RCC 7860 (cell line): ENCODE measurements at regions not wholly inside any gene's neighbourhood (a gene's known extent, or its start where the extent isn't known, plus 50 kb on each side); places are given as distances from the start of the nearest gene placed in this dataset.

Source experiments
- DNase-seq: peaks from one replicate; pipeline ENCODE4 v3.0.0-alpha.2; 2015; ENCODE audit warnings: low spot score
- FAIRE-seq: peaks from 2 replicates; lab custom pipeline; 2012; peaks lifted over from hg19 to GRCh38; lab: Jason Lieb, UNC

DNA sequence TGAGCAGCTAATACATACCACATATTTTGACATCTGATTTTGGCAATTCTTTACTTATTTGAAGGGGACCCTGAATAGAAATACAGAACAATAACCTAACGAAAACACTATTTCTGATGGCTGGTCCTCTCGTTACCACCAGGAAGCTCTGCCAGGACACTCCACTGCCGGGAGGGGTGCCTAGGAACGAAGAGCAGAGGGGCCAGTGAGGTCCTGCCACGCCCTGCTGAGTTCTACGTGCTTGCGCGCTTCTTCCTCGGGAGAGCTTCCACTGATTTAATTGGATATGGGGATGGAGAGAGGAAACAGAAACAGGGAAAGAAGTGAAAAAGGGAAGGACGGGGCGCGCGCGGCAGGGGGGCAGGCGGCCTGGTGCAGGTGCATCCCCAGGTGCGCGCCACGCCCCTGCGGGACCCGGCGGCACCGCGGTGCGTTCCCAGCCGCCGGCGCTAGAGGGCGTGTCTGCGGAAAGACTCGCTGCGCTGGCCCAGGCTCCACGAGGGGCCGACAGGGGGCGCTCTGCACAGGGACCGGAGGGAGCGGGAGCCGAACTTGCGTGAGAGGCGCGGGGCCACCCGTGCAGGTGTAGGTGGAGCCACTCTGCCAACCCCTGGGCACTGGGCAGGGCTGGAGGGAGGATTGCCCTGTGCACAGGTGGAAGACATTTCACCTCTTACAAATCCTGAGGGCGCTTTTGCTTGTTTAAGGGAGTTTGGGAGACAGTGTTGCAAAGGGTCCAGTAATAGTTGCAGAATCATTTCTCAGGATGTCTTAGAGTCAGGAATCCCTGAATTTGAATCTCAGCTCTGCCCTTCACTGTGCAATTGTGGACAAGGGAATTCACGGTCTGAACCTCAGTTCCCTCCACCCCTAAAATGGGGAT lies 986.3 kb upstream of the TMEM132C start:
- DNase-seq (no peak), FAIRE-seq (no peak)

DNA sequence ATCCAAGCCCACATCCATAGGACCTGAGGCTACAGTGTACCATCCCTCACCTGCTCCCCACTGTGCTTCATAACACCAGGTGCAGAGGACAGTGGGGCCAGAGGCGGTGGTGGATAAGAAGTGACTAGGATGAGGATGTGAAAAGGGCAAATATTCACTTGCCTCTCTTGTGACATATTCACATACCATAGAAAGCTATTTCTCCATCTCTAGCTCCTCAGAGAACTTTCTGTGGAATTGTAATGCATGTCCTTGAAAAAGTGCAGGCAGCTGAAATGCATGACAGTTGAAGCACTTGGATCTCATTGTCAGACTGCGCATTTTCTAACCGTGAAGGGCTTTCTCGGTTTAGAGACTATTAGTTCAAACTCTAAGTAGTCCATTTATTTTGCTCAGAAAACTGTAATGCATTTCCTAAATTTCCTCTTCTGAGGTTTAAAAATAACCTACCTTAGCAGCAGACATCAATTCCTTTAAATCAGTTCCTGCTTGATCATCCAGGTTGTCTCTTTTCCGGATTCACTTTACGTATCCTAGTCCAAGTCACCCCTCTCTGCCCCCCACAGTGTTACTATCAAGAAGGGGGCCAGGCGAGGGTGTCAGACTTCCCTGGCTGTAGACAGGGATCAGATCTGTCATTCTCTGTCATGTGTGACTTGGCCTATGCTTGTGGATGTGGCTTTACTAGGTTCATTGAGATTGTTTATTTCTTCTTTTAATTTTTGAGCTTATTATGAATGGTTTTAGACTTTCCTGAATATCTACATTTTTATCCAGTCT lies 984.0 kb upstream of the TMEM132C start:
- no peak for FAIRE-seq
- DNase-seq: no peak

DNA sequence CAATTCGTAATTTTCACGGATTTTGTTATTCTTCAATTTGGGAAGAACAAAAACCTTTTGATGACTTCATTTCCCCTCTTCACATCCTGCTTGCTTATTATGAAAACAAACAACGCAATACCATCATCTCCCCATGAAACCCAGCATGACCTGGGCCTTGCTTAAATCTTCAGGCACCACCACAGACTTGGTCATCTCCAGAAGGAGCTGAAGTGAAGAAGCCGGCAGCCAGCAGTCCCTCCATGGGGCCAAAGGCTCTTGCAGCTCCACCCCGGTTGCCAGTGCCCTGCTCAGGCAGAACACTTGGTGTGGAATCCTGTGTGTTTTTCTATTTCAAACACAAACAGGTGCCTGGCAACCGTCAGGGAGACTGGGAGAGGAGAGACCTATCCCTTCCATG lies 982.9 kb upstream of the TMEM132C start:
- no peak for FAIRE-seq
- DNase-seq: no peak

DNA sequence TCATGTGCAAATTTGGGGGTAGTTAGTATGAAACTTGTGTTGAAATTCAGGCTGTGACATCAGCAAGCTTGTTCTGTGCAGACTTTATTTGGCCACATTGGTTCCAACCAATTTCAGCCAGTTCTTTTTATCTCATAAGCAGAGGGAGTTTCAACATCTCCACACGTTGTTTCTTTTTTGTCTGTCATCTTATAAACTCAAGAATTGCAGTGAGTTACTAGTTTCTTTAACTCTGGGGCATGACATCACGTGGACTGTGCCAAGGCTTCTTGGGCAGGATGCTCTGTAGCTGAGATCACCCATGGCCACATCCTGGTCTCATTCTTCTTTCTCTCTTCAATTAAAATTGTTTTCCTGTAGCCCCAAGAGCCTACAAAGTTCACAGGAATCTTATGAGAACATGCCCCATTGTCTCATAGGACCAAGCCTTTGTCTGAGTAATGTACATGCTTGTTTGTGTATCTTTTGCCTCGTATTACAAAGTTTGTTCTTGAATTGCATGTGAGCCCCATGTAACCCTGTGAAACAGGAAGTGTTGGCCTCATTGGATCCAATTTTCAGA lies 982.0 kb upstream of the TMEM132C start:
- no peak for FAIRE-seq
- peak; percentile 78 for DNase-seq

DNA sequence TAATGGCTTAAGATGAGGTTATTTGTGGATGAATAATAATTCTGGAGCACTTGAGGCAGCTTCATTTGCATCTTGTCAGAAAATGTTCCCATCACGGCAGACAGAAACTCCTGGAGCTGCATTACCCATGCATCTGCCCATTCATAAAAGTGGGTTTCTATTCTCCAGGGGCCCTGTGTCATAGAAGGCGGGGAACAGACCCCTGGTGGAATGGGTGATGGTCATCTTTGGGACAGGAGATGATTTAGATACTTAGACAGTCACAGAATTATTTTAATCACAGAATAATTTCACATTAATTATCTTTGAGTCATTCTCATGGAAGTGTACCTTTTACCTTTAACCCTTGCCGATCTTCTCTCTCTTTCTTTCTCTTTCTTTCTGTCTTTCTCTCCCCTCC lies 980.7 kb upstream of the TMEM132C start:
- FAIRE-seq: no peak

DNA sequence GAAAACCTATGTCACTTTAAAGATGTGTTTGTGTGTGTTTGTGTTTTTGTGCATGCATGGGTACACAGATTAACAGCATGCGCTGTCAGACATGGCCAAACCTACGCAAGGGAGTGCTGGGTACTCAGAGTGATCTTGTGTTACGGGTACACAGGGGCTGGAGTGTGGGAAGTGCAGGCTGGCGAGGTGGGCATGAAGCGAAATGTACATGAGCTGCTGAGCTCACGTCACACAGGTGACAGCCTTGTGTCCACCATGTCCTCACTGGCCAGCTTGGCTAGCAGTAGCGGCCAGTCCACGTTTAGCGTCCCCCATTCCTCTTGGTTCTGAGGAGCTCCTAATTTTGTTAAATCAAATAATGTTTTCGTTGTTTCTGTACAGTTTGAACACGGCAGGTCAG lies 979.7 kb upstream of the TMEM132C start:
- FAIRE-seq: no peak
- DNase-seq: no peak

More for the DNA sequence above, 980.7 kb upstream of the TMEM132C start:
- DNase-seq: no peak

DNA sequence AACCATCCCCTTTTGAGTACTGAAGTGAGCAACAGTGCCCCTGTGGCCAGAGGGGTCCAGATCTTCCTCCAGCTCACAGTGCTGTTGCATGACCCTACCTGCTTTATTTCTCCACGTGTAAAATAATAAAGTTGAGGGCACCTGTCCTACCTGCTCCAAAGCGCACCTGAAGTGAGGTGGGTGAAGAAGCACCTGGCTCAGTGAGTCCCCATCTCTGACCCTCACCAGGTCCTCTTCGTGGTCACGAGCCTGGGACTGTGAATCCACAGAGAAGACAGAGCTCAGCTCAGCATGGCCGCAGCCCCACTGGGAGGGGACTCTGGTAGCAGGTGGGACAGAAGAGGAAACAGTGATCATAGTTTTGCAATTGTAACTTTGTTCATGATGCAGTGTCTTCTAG lies 976.7 kb upstream of the TMEM132C start:
- DNase-seq (no peak), FAIRE-seq (no peak)

DNA sequence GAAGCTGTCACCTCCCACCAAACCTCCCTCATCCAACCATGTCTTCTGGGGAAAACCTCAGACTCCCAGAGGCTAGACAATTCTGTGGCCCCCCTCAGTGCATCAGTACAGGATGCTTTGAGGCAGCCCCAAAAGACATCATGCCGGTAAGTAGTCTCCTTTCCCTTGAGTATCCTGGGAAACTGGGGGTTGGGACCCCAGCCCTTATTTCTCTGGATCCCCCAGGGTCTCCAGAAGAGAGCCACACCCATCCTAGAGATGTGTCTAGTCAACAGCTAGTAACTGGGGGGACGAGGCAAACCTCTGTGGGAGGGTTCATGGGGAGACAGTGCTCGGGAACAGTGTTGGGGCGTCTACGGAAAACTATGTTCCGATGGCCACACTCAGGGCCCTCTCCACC lies 974.2 kb upstream of the TMEM132C start:
- FAIRE-seq (no peak), DNase-seq (no peak)

DNA sequence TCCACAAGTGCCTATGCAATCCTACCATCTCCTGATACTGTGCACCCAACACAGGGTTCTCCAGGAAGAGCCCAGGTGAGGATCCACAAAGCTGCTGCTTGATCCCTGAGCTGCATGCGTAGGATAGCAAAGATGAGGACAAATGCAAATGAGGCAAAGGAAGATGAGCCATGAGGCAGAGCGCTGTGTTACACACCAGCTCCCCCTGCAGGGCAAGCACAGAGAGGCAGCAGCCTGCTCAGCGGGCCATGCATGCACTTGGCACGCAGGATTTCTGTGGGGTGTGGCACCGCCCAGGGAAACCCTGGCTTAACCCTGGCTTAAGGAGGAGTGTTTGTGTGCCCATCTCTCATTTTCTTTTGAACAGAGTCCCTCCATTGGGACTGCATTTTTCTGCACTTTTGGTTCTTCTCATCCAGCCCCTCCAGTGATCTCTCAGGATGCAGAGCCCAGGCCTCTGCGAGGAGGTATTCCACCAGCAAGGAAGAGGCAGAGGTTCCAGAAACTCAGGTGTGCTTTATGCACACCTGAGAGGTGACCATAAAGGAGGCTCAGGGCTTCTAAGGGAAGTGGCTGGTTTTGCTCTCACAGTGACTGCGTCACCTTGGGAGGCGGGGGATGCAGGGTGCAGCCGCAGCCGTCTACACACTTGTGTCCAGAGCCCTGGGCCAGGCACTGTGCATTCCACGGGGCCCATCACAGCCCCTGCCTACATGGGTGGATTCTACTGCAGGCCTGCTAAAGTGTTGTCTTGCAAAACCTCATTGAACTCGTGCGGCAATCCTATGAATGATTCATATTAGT lies 973.3 kb upstream of the TMEM132C start:
- FAIRE-seq (no peak), DNase-seq (peak; percentile 44)

DNA sequence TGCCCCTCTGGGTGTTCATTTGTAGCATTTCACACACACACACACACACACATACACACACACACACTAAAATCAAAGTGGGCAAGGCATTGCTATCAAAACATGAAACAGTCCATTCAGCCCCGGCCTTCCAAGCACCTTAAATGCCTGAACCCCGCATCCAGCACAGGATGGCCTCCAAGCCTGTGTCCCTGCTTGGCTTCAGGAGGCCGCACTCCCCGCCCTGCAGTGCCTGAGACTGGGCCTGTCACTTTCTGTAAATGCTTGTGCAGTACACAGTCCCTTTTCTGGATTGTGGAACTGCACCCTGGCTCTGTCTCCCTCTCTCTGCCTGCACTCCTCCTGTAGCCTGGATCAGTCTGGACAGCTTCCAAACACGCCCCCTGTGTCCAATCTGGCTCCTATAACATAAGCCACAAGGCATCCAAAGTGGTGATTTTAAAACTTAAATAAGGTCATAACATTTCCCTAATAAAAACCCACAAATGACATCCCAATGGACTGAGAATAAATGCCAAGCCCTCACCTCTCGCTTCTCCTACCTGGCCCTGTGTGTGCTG lies 972.2 kb upstream of the TMEM132C start:
- FAIRE-seq: no peak

DNA sequence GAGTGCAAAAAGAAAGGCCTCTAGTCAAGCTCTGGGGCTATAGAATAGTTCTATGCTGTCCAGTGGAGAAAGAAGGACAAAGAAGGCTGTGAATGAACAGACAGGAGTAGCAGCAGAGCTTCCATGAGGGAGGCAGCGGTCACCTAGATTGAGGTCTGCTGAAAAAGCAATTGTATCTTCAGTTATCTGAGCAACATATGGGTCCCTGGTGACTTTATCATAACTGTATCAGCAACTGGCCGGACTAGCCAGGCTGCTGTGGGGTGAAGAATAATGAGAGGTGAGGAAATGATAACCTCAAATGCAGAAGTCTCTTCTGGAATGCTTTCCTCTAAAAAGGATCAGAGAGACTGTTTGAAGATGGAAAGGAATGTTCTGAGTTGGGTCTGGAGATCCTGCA lies 971.3 kb upstream of the TMEM132C start:
- no peak for FAIRE-seq
- DNase-seq: no peak

More for the DNA sequence above, 972.2 kb upstream of the TMEM132C start:
- DNase-seq: no peak

DNA sequence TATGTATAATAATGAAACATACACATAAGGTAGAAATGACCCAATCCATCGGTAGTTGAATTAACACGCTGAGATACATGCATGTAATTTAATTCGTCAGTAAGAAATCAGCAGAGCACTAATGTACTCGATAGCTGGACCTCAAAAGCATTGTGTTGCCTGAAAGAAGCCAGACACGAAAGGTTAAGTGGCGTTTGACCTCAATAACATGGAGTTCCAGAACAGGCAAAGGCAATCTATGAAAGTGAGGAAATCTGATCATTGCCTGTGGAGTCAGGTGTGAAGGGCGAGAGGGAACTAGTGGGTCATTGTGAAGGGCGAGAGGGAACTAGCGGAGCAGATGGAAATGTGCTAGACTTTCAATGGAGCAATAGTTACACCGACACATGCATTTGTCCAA lies 970.4 kb upstream of the TMEM132C start:
- FAIRE-seq (no peak), DNase-seq (no peak)

DNA sequence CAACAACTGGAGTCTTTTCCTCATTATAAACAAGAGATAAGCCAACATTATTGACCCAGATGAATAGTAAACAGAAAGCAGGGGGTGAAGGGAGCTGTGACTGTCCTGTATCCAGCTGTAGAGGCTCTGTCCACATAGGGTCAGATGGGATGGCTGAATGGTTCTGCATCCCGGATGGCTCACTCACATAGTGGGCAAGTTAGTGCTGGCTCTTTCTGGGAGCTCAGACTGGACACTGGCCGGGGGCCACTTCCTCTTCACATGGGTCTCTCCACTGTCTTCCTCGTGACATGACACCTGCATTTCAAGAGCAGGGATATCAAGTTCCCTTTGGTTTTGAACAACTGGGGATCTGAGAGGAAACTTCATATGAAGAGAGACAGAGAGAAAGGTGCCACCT lies 969.6 kb upstream of the TMEM132C start:
- FAIRE-seq: no peak
- DNase-seq: no peak

DNA sequence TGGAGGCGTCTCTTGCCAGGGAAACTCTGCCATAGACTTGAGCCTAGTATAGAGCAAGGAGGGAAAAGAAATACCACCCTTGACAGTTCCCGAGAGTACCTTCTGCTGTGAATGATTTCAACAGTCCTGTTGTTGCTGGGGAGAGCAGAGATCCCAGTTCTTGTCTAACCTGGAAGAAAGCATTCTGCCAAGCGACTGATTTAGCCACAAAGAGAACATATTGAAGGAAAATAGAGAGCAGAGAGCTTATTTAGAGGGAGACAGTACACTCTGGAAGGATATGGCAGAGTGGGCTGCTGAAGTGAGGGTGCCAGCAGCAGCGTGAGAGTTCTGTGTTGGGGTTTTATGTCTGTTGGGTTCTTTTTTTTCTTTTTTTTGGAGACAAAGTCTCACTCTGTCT lies 966.9 kb upstream of the TMEM132C start:
- DNase-seq (no peak), FAIRE-seq (no peak)

DNA sequence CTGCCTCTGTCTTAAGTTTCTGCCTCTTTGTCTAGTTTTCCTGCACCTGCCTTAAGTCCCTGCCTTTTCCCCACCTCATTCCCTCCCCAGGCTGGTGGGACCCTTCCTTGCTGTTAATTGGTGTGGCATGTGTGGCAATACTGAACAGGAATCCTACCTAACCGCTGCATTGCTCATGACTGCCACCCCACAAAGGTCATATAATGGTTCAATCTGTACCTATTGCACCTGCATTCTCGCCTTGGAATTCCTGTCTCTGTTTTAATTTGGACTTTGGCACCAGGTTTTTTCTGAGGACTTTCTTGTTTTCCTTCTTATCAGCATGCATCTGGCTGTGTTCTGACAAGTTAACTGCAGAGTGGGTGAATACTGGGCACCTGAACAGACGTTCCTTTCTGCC lies 966.2 kb upstream of the TMEM132C start:
- no peak for FAIRE-seq
- no peak for DNase-seq

DNA sequence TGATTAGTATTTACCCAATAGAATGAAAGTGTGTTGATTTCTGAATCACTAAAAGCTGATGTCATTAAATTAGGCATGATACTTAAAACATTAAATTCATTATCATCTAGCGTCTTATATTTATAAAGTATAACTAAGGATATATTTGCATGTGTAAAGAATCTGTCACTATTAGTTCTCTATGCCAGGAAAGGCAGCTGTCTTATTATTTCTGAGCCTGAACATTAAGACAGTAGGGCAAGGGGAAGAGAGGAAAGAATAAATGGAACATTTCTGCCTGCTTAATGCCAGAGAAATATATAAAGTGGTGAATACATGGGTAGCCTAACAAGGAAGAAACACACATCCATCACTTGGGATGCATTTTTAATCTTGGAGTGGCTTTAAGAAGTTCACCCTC lies 965.1 kb upstream of the TMEM132C start:
- DNase-seq (no peak), FAIRE-seq (no peak)

DNA sequence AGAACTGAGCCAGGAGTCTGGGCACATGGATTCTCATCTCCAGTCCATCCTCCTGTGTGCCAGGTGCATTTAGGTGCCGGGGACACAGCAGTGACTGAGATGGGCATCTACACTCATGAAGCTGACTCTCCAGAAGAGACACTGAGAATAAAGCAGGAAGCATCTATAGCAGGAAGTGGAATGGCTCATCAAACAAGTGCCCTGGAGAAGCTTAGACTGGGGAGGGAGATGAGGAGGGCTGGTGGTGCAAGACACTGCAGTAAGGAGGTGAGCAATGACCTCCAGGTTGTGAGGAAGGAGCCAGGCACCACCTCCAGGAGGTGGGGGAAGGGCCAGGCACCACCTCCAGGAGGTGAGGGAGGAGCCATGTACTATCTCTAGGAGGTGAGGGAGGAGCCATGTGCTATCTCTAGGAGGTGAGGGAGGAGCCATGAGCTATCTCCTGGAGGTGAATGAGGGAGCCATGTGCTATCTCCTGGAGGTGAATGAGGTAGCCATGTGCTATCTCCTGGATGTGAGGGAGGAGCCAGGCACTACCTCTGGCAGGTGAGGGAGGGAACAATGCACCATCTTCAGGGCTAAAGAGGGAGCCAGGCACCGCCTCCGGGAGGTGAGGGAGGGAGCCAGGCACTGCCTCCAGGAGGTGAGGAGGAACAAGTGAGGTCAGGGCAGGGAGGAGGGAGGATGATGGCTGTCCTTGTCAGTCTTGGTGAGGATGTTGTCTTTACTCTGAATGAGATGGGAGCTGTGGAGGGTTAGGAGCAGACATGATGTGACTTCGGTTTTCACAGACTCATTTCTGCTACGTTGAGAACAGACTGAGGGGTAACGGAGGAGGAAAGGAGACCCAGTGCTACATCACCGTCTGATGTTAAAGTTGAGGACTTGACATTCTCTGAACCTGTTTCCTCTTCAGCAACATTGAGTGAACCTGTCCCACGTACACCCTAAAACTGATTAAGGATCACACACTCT lies 961.9 kb upstream of the TMEM132C start:
- no peak for DNase-seq
- no peak for FAIRE-seq

DNA sequence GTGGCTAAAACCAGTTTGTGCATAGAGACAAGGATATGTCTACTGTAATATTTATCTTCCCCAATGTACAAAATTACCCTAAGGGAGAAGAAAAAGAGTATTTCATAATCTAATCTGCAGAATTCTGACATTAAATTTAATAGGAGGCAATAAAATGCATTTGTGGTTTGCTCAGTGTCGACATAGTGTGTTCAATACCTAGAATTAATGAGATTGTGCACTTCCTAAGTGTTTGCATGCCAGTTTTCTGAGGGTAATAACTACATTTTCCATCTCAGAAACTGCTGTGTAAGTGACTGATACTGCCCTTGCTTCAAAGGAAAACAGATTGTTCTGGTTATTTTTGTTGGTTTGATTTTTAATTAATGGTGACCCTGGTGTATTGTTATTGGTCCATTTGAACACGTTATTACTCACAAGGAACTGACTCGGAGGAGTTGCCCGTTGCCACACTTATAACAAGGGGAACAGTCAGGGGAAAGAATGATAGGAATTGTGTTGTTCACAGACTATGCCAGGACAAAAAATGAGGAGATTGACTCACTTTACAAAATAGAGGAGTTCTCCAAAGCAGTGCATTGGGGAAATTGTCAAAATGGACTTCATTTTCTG lies 960.3 kb upstream of the TMEM132C start:
- FAIRE-seq: no peak
- no peak for DNase-seq

DNA sequence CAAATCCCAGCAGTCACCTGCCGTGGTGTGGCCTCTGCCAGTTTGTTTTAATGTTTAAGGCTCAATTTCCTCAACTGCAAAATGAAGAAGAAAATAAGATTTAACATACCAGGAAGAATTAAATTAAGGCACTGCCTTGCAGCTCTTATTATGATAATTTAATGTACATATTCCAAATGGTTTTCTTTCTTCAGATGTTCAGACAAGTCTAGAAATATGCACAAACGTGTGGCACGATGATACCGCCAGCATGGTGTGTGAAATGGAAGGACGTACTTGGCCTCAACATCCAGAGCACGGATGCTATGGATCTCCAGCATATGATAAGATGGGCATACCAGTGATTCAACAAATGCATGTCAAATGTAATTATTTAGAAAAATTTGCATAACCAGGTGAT lies 959.4 kb upstream of the TMEM132C start:
- FAIRE-seq (no peak), DNase-seq (no peak)
